ENCODE measurements at regions not wholly inside any gene's neighbourhood (a gene's known extent, or its start where the extent isn't known, plus 50 kb on each side); places are given as distances from the start of the nearest gene placed in this dataset.

DNA sequence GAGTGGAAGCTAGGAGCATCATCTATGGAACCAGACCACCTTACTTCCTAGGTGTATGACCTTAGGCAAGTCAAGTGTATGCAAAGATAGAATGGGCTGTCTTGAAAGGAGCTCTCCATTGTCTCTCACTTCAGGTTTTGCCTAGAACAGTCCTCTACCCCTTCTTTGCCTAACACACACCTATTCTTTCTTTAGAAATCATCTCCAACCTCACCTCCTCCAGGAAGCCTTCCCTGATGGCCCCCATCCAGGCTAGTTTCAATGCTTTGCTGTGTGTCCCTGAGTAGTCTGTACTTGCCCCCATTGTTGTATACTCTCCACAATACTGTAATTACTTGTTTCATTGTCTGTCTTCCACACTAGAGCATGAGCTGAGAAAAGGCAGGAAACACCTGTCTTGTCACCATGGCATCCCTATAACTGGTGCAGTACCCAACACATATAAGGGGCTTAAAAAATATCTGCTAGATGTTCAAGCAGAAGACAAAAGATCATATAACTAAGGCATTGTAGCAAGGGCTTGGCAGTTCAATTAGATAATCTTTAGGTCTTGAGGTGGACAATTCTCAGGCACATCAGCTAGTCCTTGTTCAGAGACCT is 83.0 kb downstream of the RRAGC start:
- TF ChIP-seq FOXP2 (optimal IDR thresholded peaks at IDR 0.05; ENCODE audit: borderline replicate concordance, extremely low read depth, extremely low read length, insufficient read depth): no peak

DNA sequence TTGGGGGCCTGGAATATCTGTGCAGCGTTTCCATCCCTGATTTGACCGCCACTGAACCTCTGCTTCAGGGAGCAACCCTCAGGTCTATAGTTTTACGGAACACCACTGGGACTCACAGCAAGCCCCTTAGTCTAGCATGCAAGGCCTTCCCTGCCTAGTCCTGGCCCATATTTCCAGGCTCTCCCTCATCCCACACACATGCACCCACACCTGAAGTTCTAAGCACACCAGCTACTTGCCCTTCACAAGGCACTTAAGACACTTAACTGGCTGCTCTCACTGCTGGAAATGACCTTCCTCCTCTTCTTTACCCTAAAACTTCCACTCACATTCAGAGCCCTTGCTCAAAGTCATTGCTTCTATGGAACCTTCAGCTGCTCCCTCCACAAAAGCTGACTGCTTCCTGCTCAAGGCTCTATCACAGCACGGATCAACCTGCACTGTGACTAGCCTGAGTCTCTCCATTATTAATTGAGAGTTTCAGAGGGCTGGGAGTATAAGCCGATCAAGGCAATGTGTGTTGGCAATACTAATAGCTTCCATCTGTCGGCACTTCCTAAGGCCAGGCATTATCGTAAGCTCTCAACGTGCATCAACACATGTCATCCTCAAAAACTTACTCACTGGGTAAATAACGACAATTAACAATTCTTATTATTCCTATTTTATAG is 84.3 kb downstream of the RRAGC start:
- TF ChIP-seq SIN3A (IDR thresholded peaks at IDR 0.05; ENCODE audit: borderline replicate concordance, insufficient read depth, low read length) (no peak), FOXP2 (optimal IDR thresholded peaks at IDR 0.05; ENCODE audit: borderline replicate concordance, extremely low read depth, extremely low read length, insufficient read depth) (no peak), REST (IDR thresholded peaks at IDR 0.05; ENCODE audit: insufficient read depth in 1 of 2, low read depth in 2 of 2, low read length in 2 of 2) (no peak), TAF1 (IDR thresholded peaks at IDR 0.05; ENCODE audit: borderline replicate concordance, insufficient read depth, low read length) (no peak), POLR2AphosphoS5 (IDR thresholded peaks at IDR 0.05; ENCODE audit: low read depth, low read length) (no peak)

DNA sequence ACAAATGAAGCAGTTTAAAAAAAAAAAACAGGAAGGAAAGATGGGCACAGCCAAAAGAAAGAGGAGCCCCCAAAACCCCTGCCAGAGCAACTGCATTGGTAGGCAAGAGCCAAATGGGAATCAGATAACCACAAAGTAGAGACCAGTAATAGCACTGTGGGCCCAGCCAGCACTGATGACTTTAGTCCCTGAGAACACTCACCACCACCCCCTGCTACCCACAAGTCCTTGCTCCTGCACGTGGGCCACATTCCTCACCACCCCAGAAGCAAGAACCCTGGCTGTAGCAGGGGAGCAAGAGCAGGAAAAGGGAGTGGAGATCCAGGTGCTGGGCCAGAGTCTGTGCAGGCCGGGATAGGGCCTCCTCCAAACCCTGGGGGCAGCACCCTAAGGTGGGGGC is 86.1 kb downstream of the RRAGC start:
- TF ChIP-seq POLR2AphosphoS5 (IDR thresholded peaks at IDR 0.05; ENCODE audit: low read depth, low read length): no peak
- TF ChIP-seq FOXP2 (optimal IDR thresholded peaks at IDR 0.05; ENCODE audit: borderline replicate concordance, extremely low read depth, extremely low read length, insufficient read depth): no peak
- no peak for TF ChIP-seq SIN3A (IDR thresholded peaks at IDR 0.05; ENCODE audit: borderline replicate concordance, insufficient read depth, low read length)
- no peak for TF ChIP-seq REST (IDR thresholded peaks at IDR 0.05; ENCODE audit: insufficient read depth in 1 of 2, low read depth in 2 of 2, low read length in 2 of 2)
- TF ChIP-seq TAF1 (IDR thresholded peaks at IDR 0.05; ENCODE audit: borderline replicate concordance, insufficient read depth, low read length): no peak

- TF ChIP-seq SIN3A (IDR thresholded peaks at IDR 0.05; ENCODE audit: borderline replicate concordance, insufficient read depth, low read length): no peak
- no peak for TF ChIP-seq TAF1 (IDR thresholded peaks at IDR 0.05; ENCODE audit: borderline replicate concordance, insufficient read depth, low read length)
- no peak for TF ChIP-seq REST (IDR thresholded peaks at IDR 0.05; ENCODE audit: insufficient read depth in 1 of 2, low read depth in 2 of 2, low read length in 2 of 2)
- no peak for TF ChIP-seq POLR2AphosphoS5 (IDR thresholded peaks at IDR 0.05; ENCODE audit: low read depth, low read length)
- TF ChIP-seq FOXP2 (optimal IDR thresholded peaks at IDR 0.05; ENCODE audit: borderline replicate concordance, extremely low read depth, extremely low read length, insufficient read depth): no peak
Observed at GRCh38 chr1:38772953-38773352, 86.6 kb downstream of the RRAGC start.

GRCh38 chr1:38772026-38772425 is 87.5 kb downstream of the RRAGC start:
- TF ChIP-seq SIN3A (IDR thresholded peaks at IDR 0.05; ENCODE audit: borderline replicate concordance, insufficient read depth, low read length): no peak
- no peak for TF ChIP-seq TAF1 (IDR thresholded peaks at IDR 0.05; ENCODE audit: borderline replicate concordance, insufficient read depth, low read length)
- no peak for TF ChIP-seq REST (IDR thresholded peaks at IDR 0.05; ENCODE audit: insufficient read depth in 1 of 2, low read depth in 2 of 2, low read length in 2 of 2)
- no peak for TF ChIP-seq POLR2AphosphoS5 (IDR thresholded peaks at IDR 0.05; ENCODE audit: low read depth, low read length)
- no peak for TF ChIP-seq FOXP2 (optimal IDR thresholded peaks at IDR 0.05; ENCODE audit: borderline replicate concordance, extremely low read depth, extremely low read length, insufficient read depth)

All from PFSK-1 (cell line).